NCI-H2081 (cell line): ENCODE measurements at regions not wholly inside any gene's neighbourhood (a gene's known extent, or its start where the extent isn't known, plus 50 kb on each side); places are given as distances from the start of the nearest gene placed in this dataset.
"Not testable (repeated sequence)": the region's sequence is repeated elsewhere in the genome, so short reads cannot be mapped to it uniquely, and the experiment has no call there.

Experiments
- DNase-seq, 2 experiments: peaks; one replicate each; lab custom pipeline; 2025; lab: John Stamatoyannopoulos, UW

GRCh38 chr13:110809871-110810486, 96.5 kb downstream of the ING1 start:
- no peak for DNase-seq

- DNase-seq: no peak
Observed at GRCh38 chr13:110811008-110811720, 97.7 kb downstream of the ING1 start.

- no peak for DNase-seq
Observed at GRCh38 chr13:110811771-110812120, 98.2 kb downstream of the ING1 start.

GRCh38 chr13:110812121-110812868, 98.8 kb downstream of the ING1 start:
- DNase-seq: no peak

- DNase-seq: no peak
Observed at GRCh38 chr13:110812869-110813645, 99.6 kb downstream of the ING1 start.

- DNase-seq: no peak
Observed at GRCh38 chr13:110813646-110814624, 100.4 kb downstream of the ING1 start.

- DNase-seq: peak; percentile 24 to 62
Observed at GRCh38 chr13:110815471-110816204, 99.2 kb downstream of the ANKRD10 start.

GRCh38 chr13:110816500-110816899, 98.4 kb downstream of the ANKRD10 start:
- no peak for DNase-seq

GRCh38 chr13:110817143-110817542, 97.7 kb downstream of the ANKRD10 start:
- no peak for DNase-seq

- DNase-seq: no peak
Observed at GRCh38 chr13:110818747-110819146, 96.1 kb downstream of the ANKRD10 start.

GRCh38 chr13:110819203-110820014, 95.5 kb downstream of the ANKRD10 start:
- DNase-seq: peak; percentile 70 to 73

- DNase-seq: peak in 1 of 2 experiments; percentile 57
Observed at GRCh38 chr13:110820322-110820721, 94.5 kb downstream of the ANKRD10 start.

- not testable (repeated sequence) for DNase-seq
Observed at GRCh38 chr13:110821837-110822668, 92.8 kb downstream of the ANKRD10 start.

- DNase-seq: no peak
Observed at GRCh38 chr13:110822669-110822945, 92.3 kb downstream of the ANKRD10 start.

- no peak for DNase-seq
Observed at GRCh38 chr13:110824702-110825300, 90.1 kb downstream of the ANKRD10 start.

GRCh38 chr13:110825516-110825915, 89.4 kb downstream of the ANKRD10 start:
- DNase-seq: no peak

GRCh38 chr13:110826101-110826500, 88.8 kb downstream of the ANKRD10 start:
- DNase-seq: no peak
